CD4-positive, alpha-beta T cell (primary cell): ENCODE measurements at regions not wholly inside any gene's neighbourhood (a gene's known extent, or its start where the extent isn't known, plus 50 kb on each side); places are given as distances from the start of the nearest gene placed in this dataset.

Experiments
- ATAC-seq: fragments of 200-7000 bp; cut with Tn5 transposase; one replicate; pipeline ENCODE4 v1.10.0; 2022; ENCODE audit warnings: mild to moderate bottlenecking; ENCODE audit not compliant: poor library complexity
- CTCF ChIA-PET: fragments of 350-600 bp; sonication (Branson Sonifier 250); formaldehyde crosslinking; loops from one replicate; lab custom pipeline; 2021; ENCODE audit warnings: antibody characterized with exemption, inconsistent platforms; lab: Charles Lee
- POLR2A ChIA-PET: fragments of 350-600 bp; sonication (Branson Sonifier 250); formaldehyde crosslinking; loops from one replicate; lab custom pipeline; 2021; ENCODE audit warnings: antibody characterized with exemption, inconsistent platforms; lab: Charles Lee
- DNase-seq, 14 experiments: peaks; one replicate each; pipeline ENCODE4 v3.0.0-alpha.2; 2013 to 2020; ENCODE audit warnings: mixed read lengths in 2 of 14
- H3K27ac ChIP-seq, 2 donors: one replicate each; pipeline versions ENCODE4 v1.5.1 to v1.7.0; 2013; ENCODE audit warnings: low read length in 2 of 2, low read depth in 1 of 2, mild to moderate bottlenecking in 1 of 2
- H3K27me3 ChIP-seq, 2 experiments: 1 replicate in 1 of 2; 2 replicates in 1 of 2; pipeline versions ENCODE4 v1.6.1 to v1.7.0; 2013; ENCODE audit warnings: low read length in 2 of 2, control low read depth in 1 of 2, mild to moderate bottlenecking in 1 of 2, moderate library complexity in 1 of 2; ENCODE audit not compliant: insufficient read depth in 2 of 2, control insufficient read depth in 1 of 2
- H3K36me3 ChIP-seq: one replicate; pipeline ENCODE4 v1.6.1; 2013; ENCODE audit warnings: low read length, control low read depth; ENCODE audit not compliant: insufficient read depth
- H3K4me1 ChIP-seq: one replicate; pipeline ENCODE4 v1.6.1; 2013; ENCODE audit warnings: low read length, control low read depth; ENCODE audit not compliant: insufficient read depth
- H3K4me3 ChIP-seq: one replicate; pipeline ENCODE4 v1.5.1; 2013; ENCODE audit warnings: mild to moderate bottlenecking, low read length, moderate library complexity
- H3K9me3 ChIP-seq, 2 experiments: 1 replicate in 1 of 2; 2 replicates in 1 of 2; pipeline versions ENCODE4 v1.6.1 to v1.7.0; 2013; ENCODE audit warnings: low read length in 2 of 2, mild to moderate bottlenecking in 2 of 2, control low read depth in 1 of 2, moderate library complexity in 1 of 2; ENCODE audit not compliant: control insufficient read depth in 1 of 2, insufficient read depth in 1 of 2
- H3K27ac Mint-ChIP-seq: one replicate; pipeline ENCODE4 v1.8.0; 2020; ENCODE audit warnings: mixed read lengths
- H3K27me3 Mint-ChIP-seq: one replicate; pipeline ENCODE4 v1.8.0; 2021; ENCODE audit warnings: mixed read lengths
- H3K36me3 Mint-ChIP-seq: one replicate; pipeline ENCODE4 v1.8.0; 2021; ENCODE audit warnings: low read depth, mixed read lengths
- H3K4me1 Mint-ChIP-seq: one replicate; pipeline ENCODE4 v1.8.0; 2021; ENCODE audit warnings: low read depth, mixed read lengths
- H3K4me3 Mint-ChIP-seq: one replicate; pipeline ENCODE4 v1.8.0; 2020; ENCODE audit warnings: mild to moderate bottlenecking, mixed read lengths
- H3K9me3 Mint-ChIP-seq: one replicate; pipeline ENCODE4 v1.8.0; 2020; ENCODE audit warnings: mixed read lengths
- intact Hi-C, 2 experiments: fragments of 100-400 bp; cut with DNase I in 1 of 2; cut with micrococcal nuclease in 1 of 2; formaldehyde crosslinking; loops; one replicate each; pipeline versions ENCODE4 v1.15.1 to v1.9.0; 2023 to 2025; cut with DNase I, micrococcal nuclease
- TF ChIP-seq, protein P1 (sequence below): fragments of 200-600 bp; IDR thresholded peaks from one replicate; pipeline ENCODE4 v1.8.0; 2022; ENCODE audit warnings: antibody characterized with exemption, mild to moderate bottlenecking

DNA sequence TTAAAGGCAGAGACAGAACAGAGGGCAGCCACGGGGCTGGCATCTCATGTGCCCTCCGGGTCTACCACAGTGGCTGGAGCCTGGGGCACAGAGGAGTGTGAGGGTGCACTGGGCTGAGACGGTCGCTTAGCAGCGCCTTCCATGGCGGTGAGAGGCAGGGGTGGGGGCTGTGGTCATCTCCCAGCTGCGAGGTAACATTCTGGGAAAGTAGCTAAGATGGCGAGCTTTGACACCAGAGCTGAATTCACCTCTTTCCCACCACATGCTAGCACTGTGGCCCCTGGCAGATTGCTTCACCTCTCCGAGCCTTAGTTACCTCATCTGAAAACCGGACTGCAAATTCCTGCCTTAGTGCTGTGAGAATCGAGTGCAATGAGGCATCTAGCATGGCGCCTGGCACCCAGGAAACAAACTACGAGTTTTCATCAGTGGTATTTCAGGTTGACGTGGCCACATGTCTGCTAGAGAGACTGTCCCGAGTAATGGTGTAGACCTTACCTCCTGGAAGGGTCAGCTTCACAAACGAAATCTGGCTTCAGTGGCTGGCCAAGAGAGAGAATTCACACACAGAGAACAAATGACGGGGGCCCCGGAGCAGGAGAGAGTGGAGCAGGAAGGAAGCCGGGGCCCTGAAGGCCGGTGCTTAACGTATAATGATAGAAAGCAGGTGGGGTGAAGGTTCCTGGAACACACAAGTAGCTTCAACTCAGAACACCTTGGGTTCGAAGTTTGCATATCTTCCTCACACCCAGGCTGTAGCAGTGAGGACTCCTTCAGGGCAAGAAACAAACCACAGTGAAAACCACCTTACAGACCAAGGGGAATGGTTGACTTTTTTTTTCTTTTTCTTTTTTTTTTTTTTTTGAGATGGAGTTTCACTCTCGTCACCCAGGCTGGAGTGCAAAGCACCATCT is 63.9 kb upstream of the RPH3AL start:
- peaks cover 6% of the 10 kb centered on the region for H3K36me3 Mint-ChIP-seq
- Histone ChIP-seq H3K27ac (peak overlapping the region; percentile 78 to 81), H3K4me1 (peaks cover 97% of the 10 kb centered on the region), H3K27me3 (no peaks in the 10 kb centered on the region), H3K36me3 (peaks cover 10% of the 10 kb centered on the region), H3K4me3 (peak overlapping the region; percentile 64), H3K9me3 (no peaks in the 10 kb centered on the region)
- ATAC-seq (peak; percentile 30), DNase-seq (peak in 13 of 14 experiments; percentile 22 to 86 (median 44))
- POLR2A ChIA-PET, result interaction anchor here (0.9 to 3.6 kb wide), 9 partner anchors 10 to 580 kb away, joined by 3 to 36 read pairs (median 4); partner anchors contain the start of genes GLOD4, MRM3, TIMM22 and VPS53
- peak overlapping the region; percentile 95 for H3K27ac Mint-ChIP-seq
- H3K4me1 Mint-ChIP-seq, result peaks cover 89% of the 10 kb centered on the region
- intact Hi-C loops, result no loop called here
- TF ChIP-seq, protein P1, sequence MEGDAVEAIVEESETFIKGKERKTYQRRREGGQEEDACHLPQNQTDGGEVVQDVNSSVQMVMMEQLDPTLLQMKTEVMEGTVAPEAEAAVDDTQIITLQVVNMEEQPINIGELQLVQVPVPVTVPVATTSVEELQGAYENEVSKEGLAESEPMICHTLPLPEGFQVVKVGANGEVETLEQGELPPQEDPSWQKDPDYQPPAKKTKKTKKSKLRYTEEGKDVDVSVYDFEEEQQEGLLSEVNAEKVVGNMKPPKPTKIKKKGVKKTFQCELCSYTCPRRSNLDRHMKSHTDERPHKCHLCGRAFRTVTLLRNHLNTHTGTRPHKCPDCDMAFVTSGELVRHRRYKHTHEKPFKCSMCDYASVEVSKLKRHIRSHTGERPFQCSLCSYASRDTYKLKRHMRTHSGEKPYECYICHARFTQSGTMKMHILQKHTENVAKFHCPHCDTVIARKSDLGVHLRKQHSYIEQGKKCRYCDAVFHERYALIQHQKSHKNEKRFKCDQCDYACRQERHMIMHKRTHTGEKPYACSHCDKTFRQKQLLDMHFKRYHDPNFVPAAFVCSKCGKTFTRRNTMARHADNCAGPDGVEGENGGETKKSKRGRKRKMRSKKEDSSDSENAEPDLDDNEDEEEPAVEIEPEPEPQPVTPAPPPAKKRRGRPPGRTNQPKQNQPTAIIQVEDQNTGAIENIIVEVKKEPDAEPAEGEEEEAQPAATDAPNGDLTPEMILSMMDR, result no peak
- CTCF ChIA-PET, result interaction anchor here (0.9 to 1.2 kb wide), 3 partner anchors 27 to 284 kb away, joined by 3 to 4 read pairs (median 3); no protein-coding TSS in a partner anchor
- H3K9me3 Mint-ChIP-seq, result no peaks in the 10 kb centered on the region
- H3K4me3 Mint-ChIP-seq, result peak overlapping the region; percentile 88
- no peaks in the 10 kb centered on the region for H3K27me3 Mint-ChIP-seq

DNA sequence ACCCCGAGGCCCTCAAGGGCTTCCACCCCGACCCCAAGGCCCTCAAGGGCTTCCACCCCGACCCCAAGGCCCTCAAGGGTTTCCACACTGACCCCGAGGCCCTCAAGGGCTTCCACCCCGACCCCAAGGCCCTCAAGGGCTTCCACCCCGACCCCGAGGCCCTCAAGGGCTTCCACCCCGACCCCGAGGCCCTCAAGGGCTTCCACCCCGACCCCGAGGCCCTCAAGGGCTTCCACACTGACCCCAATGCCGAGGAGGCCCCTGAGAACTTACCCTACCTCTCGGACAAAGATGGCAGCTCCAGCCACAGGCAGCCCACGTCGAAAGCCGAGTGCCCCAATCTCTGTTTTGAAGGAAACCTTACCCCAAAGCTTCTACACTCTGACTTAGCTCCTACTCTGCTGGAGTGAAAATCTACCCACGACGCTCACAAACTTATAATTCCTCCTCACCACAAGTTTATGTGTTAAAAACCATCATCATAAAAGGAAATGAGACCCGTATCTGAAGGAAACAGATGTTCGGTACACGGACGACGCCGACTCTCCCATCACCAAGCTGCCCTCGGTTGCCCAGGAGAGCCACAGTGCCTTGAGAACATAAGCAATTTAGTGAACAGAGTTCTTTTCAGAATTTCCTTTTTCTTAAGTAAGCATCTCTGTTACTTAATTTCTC is 61.2 kb upstream of the RPH3AL start:
- Histone ChIP-seq H3K9me3 (no peaks in the 10 kb centered on the region), H3K4me1 (peaks cover 95% of the 10 kb centered on the region), H3K27ac (peak overlapping the region; percentile 27 to 79), H3K4me3 (peak overlapping the region; percentile 57), H3K27me3 (no peaks in the 10 kb centered on the region), H3K36me3 (peaks cover 11% of the 10 kb centered on the region)
- Mint-ChIP-seq H3K27ac (peak overlapping the region; percentile 95), H3K27me3 (peaks cover 4% of the 10 kb centered on the region), H3K36me3 (peaks cover 27% of the 10 kb centered on the region), H3K4me3 (peak overlapping the region; percentile 94), H3K9me3 (no peaks in the 10 kb centered on the region), H3K4me1 (peaks cover 88% of the 10 kb centered on the region)
- intact Hi-C loops, result loop anchor here (2.0 to 5.0 kb wide), 3 partner anchors 218 to 583 kb away; partner anchors contain the start of gene TIMM22 (in 1 of the 2)
- TF ChIP-seq, protein P1, result no peak
- ChIA-PET CTCF (interaction anchor here (0.6 to 1.1 kb wide), 2 partner anchors 114 to 286 kb away, joined by 4 read pairs; no protein-coding TSS in a partner anchor), POLR2A (interaction anchor here (1.2 kb wide), 1 partner anchor 76 kb away, joined by 5 read pairs; no protein-coding TSS in a partner anchor)
- DNase-seq (peak in 4 of 14 experiments; percentile 31 to 50 (median 45)), ATAC-seq (no peak)

DNA sequence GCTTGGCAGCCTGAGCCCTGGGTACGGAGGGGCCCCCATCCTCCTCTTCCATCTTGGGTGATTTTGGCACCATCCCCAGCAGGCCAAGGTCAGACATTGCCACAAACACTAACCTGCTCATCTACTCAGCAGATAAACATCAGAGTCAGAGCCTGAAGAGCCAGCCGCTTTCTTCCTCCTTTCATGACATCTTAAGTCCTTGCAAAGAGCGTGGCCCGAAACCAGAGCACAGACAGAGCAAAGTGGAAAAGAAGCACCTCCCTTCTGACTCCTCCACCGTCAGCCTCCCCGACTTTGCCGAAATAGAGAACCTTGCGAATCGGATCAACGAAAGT is 60.4 kb upstream of the RPH3AL start:
- peaks cover 79% of the 10 kb centered on the region for H3K4me1 Mint-ChIP-seq
- ATAC-seq, result no peak
- DNase-seq, result peak in 8 of 14 experiments; percentile 16 to 64 (median 40)
- H3K36me3 Mint-ChIP-seq, result peaks cover 27% of the 10 kb centered on the region
- peaks cover 11% of the 10 kb centered on the region for H3K36me3 ChIP-seq
- ChIA-PET CTCF (interaction anchor here (0.7 to 2.3 kb wide), 13 partner anchors 13 to 583 kb away, joined by 3 to 47 read pairs (median 5); partner anchors contain the start of gene TIMM22), POLR2A (interaction anchor here (0.9 to 3.0 kb wide), 8 partner anchors 34 to 568 kb away, joined by 3 to 37 read pairs (median 6); partner anchors contain the start of genes GLOD4, MRM3 and VPS53)
- peak overlapping the region; percentile 91 for H3K4me3 Mint-ChIP-seq
- no peaks in the 10 kb centered on the region for H3K27me3 ChIP-seq
- H3K27me3 Mint-ChIP-seq, result peaks cover 4% of the 10 kb centered on the region
- peak overlapping the region; percentile 27 to 79 for H3K27ac ChIP-seq
- H3K9me3 Mint-ChIP-seq, result no peaks in the 10 kb centered on the region
- peak overlapping the region; percentile 57 for H3K4me3 ChIP-seq
- TF ChIP-seq, protein P1, result no peak
- peak overlapping the region; percentile 96 for H3K27ac Mint-ChIP-seq
- H3K4me1 ChIP-seq, result peaks cover 88% of the 10 kb centered on the region
- intact Hi-C loops, result loop anchor here (2.0 to 5.0 kb wide), 3 partner anchors 219 to 584 kb away; partner anchors contain the start of gene TIMM22 (in 1 of the 2)
- no peaks in the 10 kb centered on the region for H3K9me3 ChIP-seq
